ENCODE measurements at regions not wholly inside any gene's neighbourhood (a gene's known extent, or its start where the extent isn't known, plus 50 kb on each side); places are given as distances from the start of the nearest gene placed in this dataset.

DNA sequence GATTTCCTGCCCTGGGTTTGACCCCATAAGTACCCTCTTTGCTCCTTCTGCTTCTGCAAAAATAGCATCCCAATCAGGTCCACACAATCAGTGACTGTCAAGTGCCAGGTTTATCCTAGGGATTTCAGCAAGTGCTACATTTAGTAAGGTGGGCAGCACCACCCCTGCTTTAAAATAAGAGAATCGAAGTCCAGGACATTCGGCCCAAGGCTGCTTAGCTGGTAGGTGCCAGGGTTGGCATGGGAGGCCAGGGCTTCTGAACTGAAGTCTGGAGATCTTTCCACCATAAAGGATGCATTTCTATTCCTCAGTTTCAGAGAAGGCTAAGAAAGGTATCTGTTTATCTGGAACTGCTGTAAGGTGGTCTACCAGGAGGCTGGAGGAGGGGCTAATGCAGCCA, 408.3 kb downstream of the ZNF536 start:
- TF ChIP-seq, protein P1, sequence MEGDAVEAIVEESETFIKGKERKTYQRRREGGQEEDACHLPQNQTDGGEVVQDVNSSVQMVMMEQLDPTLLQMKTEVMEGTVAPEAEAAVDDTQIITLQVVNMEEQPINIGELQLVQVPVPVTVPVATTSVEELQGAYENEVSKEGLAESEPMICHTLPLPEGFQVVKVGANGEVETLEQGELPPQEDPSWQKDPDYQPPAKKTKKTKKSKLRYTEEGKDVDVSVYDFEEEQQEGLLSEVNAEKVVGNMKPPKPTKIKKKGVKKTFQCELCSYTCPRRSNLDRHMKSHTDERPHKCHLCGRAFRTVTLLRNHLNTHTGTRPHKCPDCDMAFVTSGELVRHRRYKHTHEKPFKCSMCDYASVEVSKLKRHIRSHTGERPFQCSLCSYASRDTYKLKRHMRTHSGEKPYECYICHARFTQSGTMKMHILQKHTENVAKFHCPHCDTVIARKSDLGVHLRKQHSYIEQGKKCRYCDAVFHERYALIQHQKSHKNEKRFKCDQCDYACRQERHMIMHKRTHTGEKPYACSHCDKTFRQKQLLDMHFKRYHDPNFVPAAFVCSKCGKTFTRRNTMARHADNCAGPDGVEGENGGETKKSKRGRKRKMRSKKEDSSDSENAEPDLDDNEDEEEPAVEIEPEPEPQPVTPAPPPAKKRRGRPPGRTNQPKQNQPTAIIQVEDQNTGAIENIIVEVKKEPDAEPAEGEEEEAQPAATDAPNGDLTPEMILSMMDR (IDR thresholded peaks at IDR 0.05), result no peak
- TF ChIP-seq, protein P2, sequence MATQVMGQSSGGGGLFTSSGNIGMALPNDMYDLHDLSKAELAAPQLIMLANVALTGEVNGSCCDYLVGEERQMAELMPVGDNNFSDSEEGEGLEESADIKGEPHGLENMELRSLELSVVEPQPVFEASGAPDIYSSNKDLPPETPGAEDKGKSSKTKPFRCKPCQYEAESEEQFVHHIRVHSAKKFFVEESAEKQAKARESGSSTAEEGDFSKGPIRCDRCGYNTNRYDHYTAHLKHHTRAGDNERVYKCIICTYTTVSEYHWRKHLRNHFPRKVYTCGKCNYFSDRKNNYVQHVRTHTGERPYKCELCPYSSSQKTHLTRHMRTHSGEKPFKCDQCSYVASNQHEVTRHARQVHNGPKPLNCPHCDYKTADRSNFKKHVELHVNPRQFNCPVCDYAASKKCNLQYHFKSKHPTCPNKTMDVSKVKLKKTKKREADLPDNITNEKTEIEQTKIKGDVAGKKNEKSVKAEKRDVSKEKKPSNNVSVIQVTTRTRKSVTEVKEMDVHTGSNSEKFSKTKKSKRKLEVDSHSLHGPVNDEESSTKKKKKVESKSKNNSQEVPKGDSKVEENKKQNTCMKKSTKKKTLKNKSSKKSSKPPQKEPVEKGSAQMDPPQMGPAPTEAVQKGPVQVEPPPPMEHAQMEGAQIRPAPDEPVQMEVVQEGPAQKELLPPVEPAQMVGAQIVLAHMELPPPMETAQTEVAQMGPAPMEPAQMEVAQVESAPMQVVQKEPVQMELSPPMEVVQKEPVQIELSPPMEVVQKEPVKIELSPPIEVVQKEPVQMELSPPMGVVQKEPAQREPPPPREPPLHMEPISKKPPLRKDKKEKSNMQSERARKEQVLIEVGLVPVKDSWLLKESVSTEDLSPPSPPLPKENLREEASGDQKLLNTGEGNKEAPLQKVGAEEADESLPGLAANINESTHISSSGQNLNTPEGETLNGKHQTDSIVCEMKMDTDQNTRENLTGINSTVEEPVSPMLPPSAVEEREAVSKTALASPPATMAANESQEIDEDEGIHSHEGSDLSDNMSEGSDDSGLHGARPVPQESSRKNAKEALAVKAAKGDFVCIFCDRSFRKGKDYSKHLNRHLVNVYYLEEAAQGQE (IDR thresholded peaks at IDR 0.05; ENCODE audit: insufficient read depth in 1 of 2, low read depth in 2 of 2, low read length in 1 of 2), result no peak
- TF ChIP-seq POLR2AphosphoS5 (IDR thresholded peaks at IDR 0.05; ENCODE audit: low read depth, low read length), result no peak
- no peak for TF ChIP-seq SIN3A (IDR thresholded peaks at IDR 0.05; ENCODE audit: borderline replicate concordance, insufficient read depth, low read depth, low read length)

Data from Panc1 (cell line).